PC-3 (cell line): ENCODE measurements at regions not wholly inside any gene's neighbourhood (a gene's known extent, or its start where the extent isn't known, plus 50 kb on each side); places are given as distances from the start of the nearest gene placed in this dataset.

Experiments
- ATAC-seq: fragments of 200-7000 bp; cut with Tn5 transposase; 2 replicates; pipeline ENCODE4 v1.9.1; 2020; ENCODE audit warnings: mild to moderate bottlenecking, moderate library complexity
- BruUV-seq: library from RNA; stranded (reverse); fragments of 400-500 nt; replicated peaks from 2 replicates; lab custom pipeline; 2021; lab: Mats Ljungman, UMichigan
- CTCF ChIA-PET: fragments of 300-600 bp; sonication (Branson Sonifier 250); formaldehyde crosslinking; loops from one replicate; lab custom pipeline; 2022; ENCODE audit warnings: antibody characterized with exemption; lab: Charles Lee
- POLR2A ChIA-PET: fragments of 300-600 bp; sonication (Branson Sonifier 250); formaldehyde crosslinking; loops from one replicate; lab custom pipeline; 2022; ENCODE audit warnings: antibody characterized with exemption; ENCODE audit not compliant: unreplicated experiment; lab: Charles Lee
- DNase-seq: peaks from one replicate; pipeline ENCODE4 v3.0.0-alpha.2; 2015
- H2AFZ ChIP-seq: fragments of 300-600 bp; sonication (generic); 2 replicates; pipeline ENCODE4 v1.6.0; 2016; ENCODE audit warnings: antibody characterized with exemption, low read length
- H3F3A ChIP-seq: fragments of 300-600 bp; sonication (generic); one replicate; pipeline ENCODE4 v1.6.0; 2017; ENCODE audit warnings: antibody characterized with exemption, low read length, control low read depth, mild to moderate bottlenecking; ENCODE audit not compliant: unreplicated experiment
- H3K27ac ChIP-seq: fragments of 300-600 bp; sonication (generic); 2 replicates; pipeline ENCODE4 v1.5.1; 2016; ENCODE audit warnings: mild to moderate bottlenecking, low read length
- H3K27me3 ChIP-seq: fragments of 300-600 bp; sonication (generic); 2 replicates; pipeline ENCODE4 v1.6.1; 2016; ENCODE audit warnings: low read length, mixed read lengths
- H3K36me3 ChIP-seq: fragments of 300-600 bp; sonication (generic); 2 replicates; pipeline ENCODE4 v1.6.1; 2016; ENCODE audit warnings: low read depth, mixed run types, low read length, mixed read lengths
- H3K4me1 ChIP-seq: fragments of 300-600 bp; sonication (generic); 2 replicates; pipeline ENCODE4 v1.5.1; 2016; ENCODE audit warnings: low read length; ENCODE audit not compliant: insufficient read depth
- H3K4me2 ChIP-seq: fragments of 300-600 bp; sonication (generic); 2 replicates; pipeline ENCODE4 v1.6.0; 2016; ENCODE audit warnings: low read length
- H3K4me3 ChIP-seq: fragments of 300-600 bp; sonication (generic); 2 replicates; pipeline ENCODE4 v1.5.1; 2016; ENCODE audit warnings: mild to moderate bottlenecking, low read length, mixed read lengths
- H3K79me2 ChIP-seq: fragments of 300-600 bp; sonication (generic); 2 replicates; pipeline ENCODE4 v1.6.1; 2017; ENCODE audit warnings: low read length, mixed read lengths
- H3K9ac ChIP-seq: fragments of 300-600 bp; sonication (generic); 2 replicates; pipeline ENCODE4 v1.6.0; 2016; ENCODE audit warnings: mild to moderate bottlenecking, low read length
- H3K9me2 ChIP-seq: fragments of 300-600 bp; sonication (generic); replicated peaks from 2 replicates; pipeline ENCODE4 v1.6.1; 2016; ENCODE audit warnings: mixed run types, low read length, mixed read lengths
- H3K9me3 ChIP-seq: fragments of 300-600 bp; sonication (generic); 2 replicates; pipeline ENCODE4 v1.6.1; 2016; ENCODE audit warnings: low read length, mixed read lengths
- H4K20me1 ChIP-seq: fragments of 300-600 bp; sonication (generic); 2 replicates; pipeline ENCODE4 v1.6.1; 2016; ENCODE audit warnings: low read length, mixed read lengths
- CTCF ChIP-seq: fragments of 300-600 bp; sonication (generic); conservative IDR thresholded peaks from 2 replicates; pipeline ENCODE4 v1.5.1; 2017; ENCODE audit warnings: antibody characterized with exemption, low read depth, mild to moderate bottlenecking, low read length
- EZH2 ChIP-seq: fragments of 300-600 bp; sonication (generic); IDR thresholded peaks from one replicate; pipeline ENCODE4 v1.6.1; 2017; ENCODE audit warnings: antibody characterized with exemption, mild to moderate bottlenecking, low read length; ENCODE audit not compliant: unreplicated experiment
- EZH2phosphoT487 ChIP-seq: fragments of 300-600 bp; sonication (generic); IDR thresholded peaks from 2 replicates; pipeline ENCODE4 v1.6.1; 2018; ENCODE audit warnings: mild to moderate bottlenecking, antibody characterized with exemption, low read length, borderline replicate concordance
- intact Hi-C: fragments of 100-400 bp; cut with micrococcal nuclease; formaldehyde crosslinking; loops from 2 replicates; pipeline ENCODE4 v1.9.0; 2023

GRCh38 chr16:86925067-86925791, 346.9 kb downstream of the FOXL1 start:
- no peaks in the 10 kb centered on the region for H3F3A ChIP-seq
- peak overlapping the region; percentile 65 for H3K27ac ChIP-seq
- H3K79me2 ChIP-seq, result no peaks in the 10 kb centered on the region
- H3K4me3 ChIP-seq, result no peak overlapping the region
- H3K4me1 ChIP-seq, result peaks cover 14% of the 10 kb centered on the region
- CTCF ChIA-PET, result interaction anchor here (0.6 kb wide), 1 partner anchor 311 kb away, joined by 3 read pairs; no protein-coding TSS in a partner anchor
- no TSS peak for BruUV-seq
- TF ChIP-seq CTCF (no peak), EZH2phosphoT487 (no peak), EZH2 (no peak)
- intact Hi-C loops, result no loop called here
- H3K9me3 ChIP-seq, result no peaks in the 10 kb centered on the region; the same call in 1 of the 2 replicates
- H4K20me1 ChIP-seq, result no peaks in the 10 kb centered on the region
- 0 out of 2 replicates have a peak overlapping the region, but pooled peaks have one; percentile 12 for H3K9ac ChIP-seq
- no peak overlapping the region for H2AFZ ChIP-seq
- no peak for DNase-seq
- no peaks in the 10 kb centered on the region for H3K9me2 ChIP-seq
- H3K27me3 ChIP-seq, result no peaks in the 10 kb centered on the region
- POLR2A ChIA-PET, result no interaction called here
- no peaks in the 10 kb centered on the region for H3K36me3 ChIP-seq
- ATAC-seq, result peak; percentile 27; the same call in 1 of the 2 replicates
- peak overlapping the region; percentile 31 for H3K4me2 ChIP-seq

- ChIA-PET CTCF (no interaction called here), POLR2A (no interaction called here)
- H4K20me1 ChIP-seq, result no peaks in the 10 kb centered on the region
- H3F3A ChIP-seq, result no peaks in the 10 kb centered on the region
- no TSS peak for BruUV-seq
- H2AFZ ChIP-seq, result no peak overlapping the region
- H3K27me3 ChIP-seq, result no peaks in the 10 kb centered on the region
- TF ChIP-seq CTCF, result no peak
- TF ChIP-seq EZH2, result no peak
- no peak for TF ChIP-seq EZH2phosphoT487
- H3K9me3 ChIP-seq, result no peaks in the 10 kb centered on the region
- ATAC-seq, result no peak
- H3K27ac ChIP-seq, result no peak overlapping the region
- DNase-seq, result no peak
- H3K4me1 ChIP-seq, result peaks cover 19% of the 10 kb centered on the region
- H3K4me3 ChIP-seq, result no peak overlapping the region
- H3K9me2 ChIP-seq, result no peaks in the 10 kb centered on the region
- H3K4me2 ChIP-seq, result no peak overlapping the region
- H3K36me3 ChIP-seq, result no peaks in the 10 kb centered on the region
- H3K79me2 ChIP-seq, result no peaks in the 10 kb centered on the region
- no peak overlapping the region for H3K9ac ChIP-seq
- intact Hi-C loops, result no loop called here
These were observed 348.1 kb downstream of the FOXL1 start for GRCh38 chr16:86926181-86927094.
